ENCODE measurements at regions not wholly inside any gene's neighbourhood (a gene's known extent, or its start where the extent isn't known, plus 50 kb on each side); places are given as distances from the start of the nearest gene placed in this dataset.

DNA sequence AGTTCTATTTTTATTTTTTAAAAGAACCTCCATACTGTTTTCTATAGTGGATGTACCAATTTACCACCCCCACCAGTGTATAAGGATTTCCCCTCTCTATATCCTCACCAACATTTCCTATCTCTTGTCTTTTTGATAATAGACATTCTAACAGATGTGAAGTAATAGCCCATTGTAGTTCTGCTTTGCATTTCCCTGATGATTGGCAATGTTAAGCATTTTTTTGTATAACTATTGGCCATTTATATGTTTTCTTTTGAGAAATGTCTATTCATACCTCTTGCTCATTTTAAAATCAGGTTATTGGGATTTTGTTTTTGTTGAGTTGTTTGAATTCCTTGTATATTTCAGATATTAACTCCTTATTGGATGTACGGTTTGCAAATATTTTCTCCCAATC, 251.1 kb upstream of the HTR2C start:
- DNase-seq (ENCODE audit: low spot score): no peak

DNA sequence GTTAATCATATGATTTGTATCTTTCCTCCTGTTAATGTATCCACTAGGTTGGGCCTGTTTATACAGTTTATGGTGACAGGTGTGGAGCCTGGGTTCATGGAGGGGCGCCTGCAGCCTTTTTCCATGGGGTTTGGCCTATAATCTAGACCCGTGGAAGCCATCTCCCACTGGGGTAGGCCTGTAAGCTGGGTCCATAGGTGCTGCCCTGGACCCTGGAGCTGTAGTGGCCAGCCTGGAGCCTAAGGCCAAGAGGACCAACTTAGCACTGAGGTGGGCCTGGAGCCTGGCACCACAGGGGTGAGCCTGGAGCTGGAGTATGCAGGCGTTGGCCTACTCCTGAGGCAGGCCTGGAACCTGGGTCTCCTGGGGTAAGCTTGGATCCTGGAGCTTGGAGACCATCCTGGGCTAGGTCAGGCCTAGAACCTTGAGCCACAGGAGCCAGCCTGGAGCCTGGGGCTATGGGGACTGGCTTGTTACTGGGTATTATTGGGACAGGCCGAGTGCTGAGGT, 249.4 kb upstream of the HTR2C start:
- no peak for DNase-seq (ENCODE audit: low spot score)

DNA sequence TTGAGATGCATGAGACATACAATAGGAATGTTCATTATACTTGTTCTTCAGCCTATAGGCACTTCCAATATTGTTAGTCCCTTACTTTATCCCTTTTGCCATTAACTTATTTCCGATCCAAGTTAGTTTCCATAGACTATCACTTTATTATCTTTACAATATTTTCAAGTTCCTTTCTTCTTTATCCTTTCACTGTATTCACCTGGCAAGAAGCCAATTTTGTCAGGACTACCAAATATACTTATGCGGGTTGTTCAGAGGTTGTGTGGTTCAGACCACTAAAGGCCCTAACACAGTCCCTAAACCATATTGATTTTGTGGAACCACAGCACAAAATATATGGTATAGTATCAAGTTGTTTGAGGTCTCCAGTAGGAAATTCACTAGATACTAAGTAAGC, 245.0 kb upstream of the HTR2C start:
- DNase-seq (ENCODE audit: low spot score): no peak

DNA sequence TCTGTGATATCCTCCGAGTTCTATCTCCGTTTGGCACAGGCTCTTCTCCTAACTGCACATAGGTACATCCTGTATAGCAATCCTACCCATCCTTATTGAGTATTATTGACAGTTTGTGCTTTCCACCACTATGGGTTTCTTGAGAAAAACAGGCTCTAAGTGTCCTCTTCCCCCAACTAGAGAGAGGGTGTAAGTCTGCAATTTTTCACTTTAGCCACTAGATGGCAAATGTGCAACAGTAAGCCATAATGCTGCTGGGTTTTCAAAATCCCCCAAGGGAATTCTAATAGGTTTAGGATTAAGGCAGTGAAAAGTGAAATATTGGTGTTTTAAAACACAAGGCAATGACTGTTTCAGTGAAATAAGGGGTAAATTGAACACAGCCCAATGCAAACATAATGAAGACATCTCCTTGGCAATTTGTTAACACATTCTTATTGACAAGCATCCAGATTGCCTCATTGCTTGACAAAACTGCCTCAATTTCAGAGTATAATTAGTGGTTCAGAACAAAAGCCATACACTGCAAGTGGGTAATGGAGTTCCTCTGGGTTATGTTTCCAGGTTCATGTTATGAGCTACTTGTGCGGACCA, 239.0 kb upstream of the HTR2C start:
- DNase-seq (ENCODE audit: low spot score): peak; percentile 44

DNA sequence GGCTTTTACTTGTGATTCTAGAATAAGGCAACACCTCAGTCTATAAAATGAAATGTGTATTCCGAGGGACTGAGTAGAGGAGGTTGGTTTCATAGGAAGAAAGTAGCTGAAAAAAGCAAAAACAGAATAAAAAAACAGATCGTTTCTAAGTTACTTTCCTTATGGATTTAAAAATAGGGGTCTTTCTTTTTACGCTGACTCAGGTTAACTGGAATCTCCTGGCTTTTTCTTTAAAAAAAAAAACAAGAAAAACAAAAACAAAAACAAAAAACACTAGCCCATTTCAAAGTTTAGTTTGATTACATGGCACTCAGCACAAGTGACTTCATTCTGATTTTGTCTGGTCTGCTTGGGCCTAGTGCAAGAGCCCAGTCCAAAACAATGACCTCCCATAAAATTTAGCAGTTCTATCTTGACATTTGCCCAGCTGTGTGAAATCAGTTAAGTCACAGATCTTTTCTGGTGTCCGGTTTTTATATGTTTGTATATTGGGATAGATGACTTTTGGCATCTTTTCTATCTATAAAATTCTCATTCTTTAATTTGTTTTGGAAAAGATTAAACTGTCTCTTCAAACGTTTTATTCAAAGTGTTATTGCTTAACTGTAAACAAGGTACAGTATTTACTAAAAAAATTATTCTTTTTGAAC, 222.7 kb upstream of the HTR2C start:
- DNase-seq (ENCODE audit: low spot score): no peak

DNA sequence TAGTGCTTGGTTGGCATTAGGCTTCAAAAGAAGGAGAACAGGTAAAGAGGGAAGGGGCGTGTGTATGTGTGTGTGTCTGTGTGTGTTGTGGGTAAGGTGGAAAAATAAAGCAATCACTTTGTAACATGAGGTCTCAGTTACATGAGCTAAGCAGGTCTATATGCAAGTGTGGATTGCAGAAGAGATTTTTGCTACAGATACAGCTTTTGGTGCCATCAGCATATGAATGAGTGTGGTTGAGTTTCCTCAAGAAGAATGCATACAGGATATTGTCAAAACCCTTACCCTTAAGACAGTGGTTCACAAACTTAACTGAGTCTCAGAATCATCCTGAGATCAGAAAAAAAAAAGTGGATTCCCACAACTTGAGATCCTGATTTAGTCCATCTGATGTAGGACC, 220.5 kb upstream of the HTR2C start:
- no peak for DNase-seq (ENCODE audit: low spot score)

DNA sequence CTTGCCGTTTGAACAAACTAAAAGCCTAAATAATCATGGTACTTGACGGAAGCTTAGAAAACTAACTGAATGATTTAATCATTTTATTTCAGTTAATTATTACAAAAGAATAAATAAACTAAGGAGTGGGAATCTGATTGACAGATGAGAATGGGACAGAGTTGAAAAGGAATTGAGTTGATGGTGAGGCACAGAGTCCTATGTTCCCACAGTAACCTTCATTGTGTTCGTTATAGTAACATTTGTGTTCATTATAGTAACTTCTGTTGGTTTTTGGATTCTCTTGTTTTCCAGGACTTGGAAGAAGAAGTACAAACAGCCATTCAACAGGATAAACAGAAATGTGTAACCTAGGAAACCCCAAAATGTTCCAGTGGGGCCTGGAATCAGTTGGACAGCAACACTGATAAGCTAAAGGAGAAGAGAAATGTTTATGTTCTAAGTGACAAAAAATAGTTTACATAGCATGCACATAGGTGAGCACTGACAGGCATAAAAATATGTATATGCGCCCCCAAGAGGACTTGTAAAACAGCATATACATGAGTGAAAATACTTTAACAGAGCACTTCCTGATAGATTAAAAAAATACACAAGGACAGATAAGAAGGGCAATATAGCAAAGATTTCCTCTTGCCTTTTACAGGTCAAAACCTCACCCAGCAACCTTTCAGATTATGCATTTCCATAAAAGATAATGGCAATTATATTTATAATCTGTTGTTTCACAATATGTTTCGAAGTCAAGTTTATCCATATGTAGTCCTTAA, 218.6 kb upstream of the HTR2C start:
- no peak for DNase-seq (ENCODE audit: low spot score)

DNA sequence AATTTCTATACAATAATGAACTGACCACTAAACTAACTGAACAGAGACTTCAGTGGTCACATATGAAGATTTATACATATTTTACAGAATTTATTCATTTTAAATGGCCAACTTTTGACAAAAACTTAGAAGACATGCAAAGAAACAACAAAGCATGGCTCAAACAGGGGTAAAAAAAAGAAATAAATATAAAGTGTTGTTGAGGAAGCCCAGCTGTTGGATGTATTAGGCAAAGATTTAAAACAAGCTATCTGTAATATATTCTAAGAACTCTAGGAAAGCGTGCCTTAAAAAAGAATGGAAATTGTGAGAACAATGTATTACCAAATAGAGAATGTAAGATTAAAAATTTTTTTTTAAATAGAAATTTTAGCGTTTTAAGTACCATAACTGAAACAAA, 210.9 kb upstream of the HTR2C start:
- no peak for DNase-seq (ENCODE audit: low spot score)

DNA sequence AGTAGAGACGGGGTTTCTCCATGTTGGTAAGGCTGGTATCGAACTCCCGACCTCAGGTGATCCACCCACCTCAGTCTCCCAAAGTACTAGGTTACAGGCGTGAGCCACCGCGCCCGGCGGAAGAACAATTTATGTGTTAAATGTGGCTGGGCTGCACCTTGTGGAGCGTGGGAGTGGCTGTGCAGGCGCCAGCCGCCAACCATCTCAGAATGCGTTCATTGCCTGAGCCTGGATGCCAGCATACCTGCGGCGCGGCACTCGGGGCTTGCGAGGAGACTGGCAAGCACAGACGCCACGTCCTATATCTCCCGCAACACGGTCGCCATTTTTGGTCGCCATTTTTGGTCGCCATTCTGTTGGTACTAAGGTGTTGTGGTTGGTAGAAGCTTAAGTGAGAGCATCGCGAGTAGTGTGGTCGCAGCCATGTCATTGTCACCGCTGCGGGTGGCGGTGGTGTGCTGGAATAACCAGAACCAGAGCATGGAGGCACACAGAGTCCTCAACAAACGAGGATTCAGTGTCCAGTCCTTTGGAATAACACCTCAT, 193.6 kb upstream of the HTR2C start:
- no peak for DNase-seq (ENCODE audit: low spot score)
